ENCODE measurements at regions not wholly inside any gene's neighbourhood (a gene's known extent, or its start where the extent isn't known, plus 50 kb on each side); places are given as distances from the start of the nearest gene placed in this dataset.

- DNase-seq, result no peak
These were observed 165.7 kb upstream of the RTL1 start for GRCh38 chr14:101069228-101069549.

DNA sequence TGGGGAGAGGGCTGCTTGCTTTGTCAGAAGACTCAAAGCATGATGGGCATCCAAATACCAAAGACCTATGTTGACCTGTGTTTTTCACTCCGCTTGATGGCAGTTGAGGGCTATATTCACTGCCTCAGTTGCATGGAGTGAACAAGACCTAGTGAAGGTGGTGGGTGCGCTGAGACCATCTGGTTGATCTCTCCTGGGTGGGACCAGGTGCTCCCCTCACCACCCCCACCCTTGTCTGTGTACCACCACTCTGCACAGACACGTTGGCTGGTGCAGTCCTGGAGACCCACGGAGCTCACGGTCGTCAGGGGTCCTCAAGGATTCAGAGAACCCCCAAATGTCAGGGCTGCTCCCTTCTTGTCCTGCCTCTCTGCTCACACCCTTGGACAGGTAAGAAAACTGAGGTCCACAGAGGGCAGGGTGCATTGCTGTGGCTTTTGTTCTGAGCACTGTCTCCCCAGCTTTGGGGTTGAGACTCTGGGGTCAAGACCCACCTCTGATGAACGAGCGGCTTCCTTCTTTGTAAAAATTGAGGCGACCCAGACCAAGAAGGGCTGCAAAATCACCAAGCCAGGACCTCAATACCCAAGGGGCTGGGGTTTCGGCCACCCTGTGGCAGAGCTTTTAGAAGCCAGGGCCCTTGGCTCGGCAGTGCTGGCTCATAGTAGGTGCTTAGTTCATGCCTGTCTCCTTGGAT, 166.3 kb upstream of the RTL1 start:
- no peak for DNase-seq

- DNase-seq, result no peak
These were observed 167.3 kb upstream of the RTL1 start for GRCh38 chr14:101070540-101071492.

DNA sequence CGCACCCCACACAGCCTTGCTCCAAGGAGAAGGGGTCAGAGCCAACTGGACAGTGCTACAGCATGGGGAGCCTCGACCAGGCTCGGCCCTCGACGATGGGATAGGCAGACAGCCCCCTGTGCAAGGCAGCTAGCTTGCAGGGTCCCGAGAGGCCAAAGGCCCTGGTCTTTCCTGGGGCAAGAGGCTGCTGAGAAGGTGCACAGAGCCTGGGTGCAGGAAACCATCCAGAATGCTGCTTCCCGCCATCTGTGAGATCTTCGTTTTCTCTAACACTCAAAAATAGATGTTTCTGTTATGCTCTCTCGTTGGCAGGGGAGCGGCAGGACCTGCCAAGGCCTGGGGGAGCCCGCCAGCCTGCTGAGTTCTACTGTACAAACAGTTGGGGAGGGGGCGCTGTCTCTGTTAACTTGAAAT, 168.0 kb upstream of the RTL1 start:
- DNase-seq, result no peak

DNA sequence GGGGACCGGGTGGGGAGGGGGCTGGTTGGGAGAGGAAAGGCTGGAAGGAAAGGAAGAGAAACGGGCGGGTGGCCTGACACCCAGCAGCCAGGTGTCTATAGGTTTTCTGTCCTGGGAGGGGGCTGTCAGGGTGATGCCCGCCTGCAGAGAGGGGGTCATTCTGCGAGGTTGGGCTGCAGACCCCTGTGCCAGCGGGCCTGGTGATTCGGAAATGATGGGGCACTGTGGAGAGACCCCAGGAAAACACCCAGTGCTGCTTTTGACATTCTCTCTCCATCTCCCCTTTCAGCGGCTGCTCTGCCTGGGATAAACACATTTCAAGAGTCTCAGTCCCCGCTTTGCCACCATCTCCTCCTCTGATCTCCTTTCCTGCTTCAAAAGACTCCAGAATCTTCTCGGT, 168.5 kb upstream of the RTL1 start:
- DNase-seq, result no peak

GRCh38 chr14:101072531-101072930, 169.0 kb upstream of the RTL1 start:
- no peak for DNase-seq

- DNase-seq, result no peak
These were observed 169.5 kb upstream of the RTL1 start for GRCh38 chr14:101072945-101073597.

DNA sequence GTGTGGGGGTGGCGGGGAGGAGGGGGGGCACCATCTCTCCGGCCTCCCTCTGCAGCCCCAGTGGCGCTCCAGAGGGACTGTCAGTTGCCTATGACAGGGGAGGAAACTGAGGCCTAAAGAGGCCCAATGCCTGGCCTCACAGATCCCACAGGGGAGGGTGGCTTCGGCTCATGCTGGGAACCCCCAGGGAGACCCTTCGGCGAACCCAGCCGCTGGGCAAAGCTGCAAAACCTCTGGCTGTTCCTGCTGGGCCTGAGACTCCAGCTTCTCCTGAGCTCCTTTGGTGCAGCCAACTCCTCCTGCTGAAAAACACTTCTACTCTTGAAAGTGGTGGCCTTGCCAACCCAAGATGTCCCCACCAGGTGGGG, 170.1 kb upstream of the RTL1 start:
- no peak for DNase-seq

DNA sequence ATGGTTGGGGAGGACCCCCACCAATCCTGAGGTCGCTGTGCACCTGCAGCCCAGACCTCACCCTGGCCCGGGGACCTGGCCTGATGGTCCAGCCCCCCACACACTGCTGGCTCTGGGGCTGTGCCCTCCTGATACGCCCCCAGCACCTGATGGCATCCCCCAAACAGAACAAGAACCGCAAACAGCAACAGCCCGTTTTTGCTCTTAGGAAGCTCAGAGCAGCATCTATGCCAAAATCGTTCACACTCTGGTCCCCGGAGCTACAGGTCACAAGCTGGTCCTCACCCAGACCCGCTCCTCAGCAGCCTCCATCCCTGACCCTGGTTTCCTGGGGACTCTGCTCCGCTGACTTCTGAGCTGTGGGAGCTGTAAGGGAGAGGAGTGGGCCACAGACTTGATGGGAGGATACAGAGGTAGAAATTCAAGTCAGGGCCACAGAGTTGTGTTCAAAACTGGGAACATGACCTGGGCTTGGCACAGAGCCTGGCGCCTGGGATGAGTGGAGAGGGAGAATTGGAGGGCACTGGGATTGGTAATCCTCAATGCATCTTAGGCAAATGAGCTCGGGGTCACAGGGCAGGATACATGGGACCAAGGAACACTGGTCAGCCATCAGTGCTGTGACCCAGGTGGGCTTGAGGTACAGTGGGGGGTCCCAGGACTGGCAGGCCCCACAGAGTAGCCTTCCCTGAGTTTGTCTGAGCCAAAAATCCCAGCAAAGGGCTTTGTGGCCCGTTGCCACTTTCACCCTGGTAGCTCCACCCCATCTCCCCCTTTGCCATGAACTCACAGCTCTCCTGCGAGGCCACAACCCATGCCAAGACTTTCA, 170.9 kb upstream of the RTL1 start:
- no peak for DNase-seq

- no peak for DNase-seq
These were observed 171.7 kb upstream of the RTL1 start for GRCh38 chr14:101075025-101075800.

DNA sequence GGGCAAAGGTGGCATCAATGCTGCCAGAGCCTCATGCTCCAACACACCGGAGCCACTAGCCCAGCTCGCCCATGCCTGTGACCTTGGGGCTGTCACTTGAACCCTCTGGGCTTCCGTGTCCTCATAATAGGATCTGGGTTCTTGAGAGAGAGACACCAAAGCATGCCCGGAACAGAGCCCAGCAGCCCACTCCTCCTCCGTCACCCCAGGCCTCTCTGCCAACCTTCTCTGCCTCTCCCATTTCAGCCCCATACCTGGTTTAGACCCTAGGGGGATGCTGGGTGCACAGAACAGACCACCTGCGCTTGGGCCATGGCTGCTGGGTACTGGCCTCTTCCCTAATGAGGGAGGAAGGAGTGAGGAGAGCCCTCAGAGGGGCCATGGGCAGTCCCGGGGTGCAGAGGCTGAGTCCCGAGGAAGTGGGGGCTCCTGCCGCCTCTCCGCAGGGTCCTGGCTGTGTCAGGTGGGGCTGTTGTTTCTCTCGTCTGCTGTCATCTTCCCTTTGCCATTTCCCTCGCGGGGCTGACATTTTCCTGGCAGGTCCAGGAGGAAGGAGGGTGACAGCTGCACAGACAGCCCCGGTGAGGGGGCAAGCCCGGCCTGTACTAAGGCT, 172.4 kb upstream of the RTL1 start:
- no peak for DNase-seq

GRCh38 chr14:101076451-101077198, 173.1 kb upstream of the RTL1 start:
- no peak for DNase-seq

GRCh38 chr14:101077481-101078074, 174.1 kb upstream of the RTL1 start:
- no peak for DNase-seq

DNA sequence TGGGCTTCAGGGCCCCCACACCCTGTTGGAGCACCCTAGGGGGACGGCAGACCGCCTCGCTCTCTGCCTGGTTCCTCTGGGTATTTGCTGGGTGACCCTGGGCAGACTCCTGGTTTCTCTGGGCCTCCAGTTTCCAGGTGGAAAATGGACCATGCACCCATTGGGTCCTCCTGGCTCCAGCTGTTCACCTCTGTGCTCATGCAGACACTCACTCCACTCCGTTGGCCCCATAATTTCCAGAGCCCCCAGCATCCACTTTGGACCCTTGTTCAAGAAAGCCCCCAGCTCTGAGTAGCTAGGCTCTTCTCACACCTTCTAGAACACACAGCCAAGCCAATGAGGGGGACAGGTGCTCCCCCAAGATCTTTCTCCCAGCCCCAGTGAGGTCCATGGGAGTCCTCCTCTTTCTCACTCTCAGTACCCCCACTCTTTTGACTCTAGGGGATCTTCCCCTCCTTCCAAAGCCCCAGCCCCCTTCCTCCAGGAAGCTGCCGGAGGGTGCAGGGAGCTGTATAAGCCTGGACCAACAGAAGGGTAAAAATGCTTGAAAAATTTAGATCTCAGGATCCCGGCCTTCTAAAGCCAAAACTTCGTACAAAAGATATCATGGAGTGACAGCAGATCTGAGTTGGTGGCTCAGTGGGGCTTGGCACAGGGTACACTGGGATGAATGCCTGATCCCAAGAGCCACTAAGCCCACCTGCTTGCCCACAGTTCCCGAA, 174.8 kb upstream of the RTL1 start:
- no peak for DNase-seq

DNA sequence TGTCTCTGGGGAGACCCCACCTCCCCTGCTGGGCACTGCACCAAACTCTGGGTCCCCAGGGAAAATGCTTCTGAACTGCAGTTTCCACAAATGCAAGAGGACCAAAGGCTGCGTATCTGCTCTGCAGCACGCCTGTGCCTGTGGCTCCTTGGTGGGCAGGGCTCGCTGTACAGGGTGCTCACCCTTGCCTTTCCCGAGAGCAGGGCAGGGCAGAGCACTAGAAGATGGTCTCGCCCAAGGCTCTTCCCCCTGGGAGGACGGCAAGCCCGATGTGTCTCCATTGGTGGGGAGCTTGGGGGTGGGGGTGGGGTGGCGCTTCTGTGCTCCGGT, 175.3 kb upstream of the RTL1 start:
- DNase-seq, result no peak

DNA sequence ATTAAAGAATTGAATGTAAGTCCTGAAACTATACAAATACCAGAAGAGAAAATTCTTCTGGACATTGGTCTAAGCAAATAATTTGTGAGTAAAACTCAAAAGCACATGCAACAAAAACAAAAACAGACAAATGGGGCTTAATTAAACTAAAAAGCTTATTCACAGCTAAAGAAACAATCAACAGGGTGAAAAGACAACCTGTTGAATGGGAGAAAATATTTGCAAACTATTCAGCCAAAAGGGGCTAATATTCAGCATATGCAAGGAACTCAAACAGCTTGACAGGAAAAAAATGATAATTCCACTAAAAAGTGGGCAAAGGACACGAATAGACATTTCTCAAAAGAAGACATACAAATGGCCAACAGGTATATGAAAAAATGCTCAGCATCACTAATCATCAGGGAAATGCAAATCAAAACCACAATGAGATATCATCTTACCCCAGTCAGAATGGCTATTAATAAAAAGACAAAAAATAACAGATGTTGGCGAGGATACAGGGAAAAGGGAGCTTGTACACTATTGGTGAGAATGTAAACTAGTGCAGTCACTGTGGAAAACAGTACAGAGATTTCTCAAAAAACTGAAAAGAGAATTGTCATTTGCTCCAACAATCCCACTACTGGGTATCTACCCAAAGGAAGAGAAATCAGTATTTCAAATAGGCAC, 177.5 kb upstream of the RTL1 start:
- DNase-seq, result no peak

GRCh38 chr14:101082036-101082435, 178.5 kb upstream of the RTL1 start:
- no peak for DNase-seq

DNA sequence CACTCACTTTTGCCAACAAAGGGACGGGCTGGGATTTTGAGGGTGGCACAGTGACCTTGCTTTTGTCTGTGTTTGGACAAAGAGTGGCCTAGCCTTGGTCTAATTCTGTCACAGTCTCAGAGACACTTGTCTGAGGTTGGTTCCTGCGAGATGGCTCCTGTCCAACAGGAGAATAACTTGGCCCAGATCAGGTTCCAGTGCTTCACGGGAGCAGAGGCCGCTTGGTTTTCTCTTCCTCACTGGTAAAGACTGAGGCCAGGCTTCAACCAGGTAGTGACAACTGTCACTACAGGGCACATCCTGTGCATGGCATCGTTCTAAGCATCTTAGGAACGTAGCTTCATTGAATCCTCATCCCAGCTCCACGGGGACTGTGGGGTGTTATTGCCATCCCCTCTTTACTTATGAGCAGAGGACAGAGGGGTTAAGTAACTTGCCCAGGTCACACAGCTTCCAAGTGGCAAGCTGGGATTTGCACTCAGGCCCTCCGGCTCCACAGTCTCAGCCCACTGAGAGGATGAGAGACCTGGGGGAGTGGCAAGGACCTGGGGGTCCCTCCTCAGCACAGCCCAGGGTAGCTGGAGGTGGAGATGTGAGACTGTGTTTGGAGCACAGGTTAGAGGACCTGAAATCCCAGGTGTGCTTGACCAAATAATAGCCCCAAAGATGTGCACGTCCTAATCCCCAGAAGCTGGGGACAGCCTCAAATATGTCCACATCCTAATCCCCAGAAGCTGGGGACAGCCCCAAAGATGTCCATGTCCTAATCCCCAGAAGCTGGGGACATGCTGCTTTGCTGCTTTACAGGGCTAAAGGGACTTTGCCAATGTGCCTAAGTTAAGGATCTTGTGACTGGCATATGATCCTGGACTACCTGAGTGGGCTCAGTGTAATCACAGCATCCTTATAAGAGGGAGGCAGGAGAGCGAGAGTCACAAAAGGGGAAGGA, 179.2 kb upstream of the RTL1 start:
- no peak for DNase-seq

All from activated CD4-positive, alpha-beta T cell treated with anti-CD3 and anti-CD28 coated beads for 1 hour (primary cell).